ENCODE measurements at regions not wholly inside any gene's neighbourhood (a gene's known extent, or its start where the extent isn't known, plus 50 kb on each side); places are given as distances from the start of the nearest gene placed in this dataset.

DNA sequence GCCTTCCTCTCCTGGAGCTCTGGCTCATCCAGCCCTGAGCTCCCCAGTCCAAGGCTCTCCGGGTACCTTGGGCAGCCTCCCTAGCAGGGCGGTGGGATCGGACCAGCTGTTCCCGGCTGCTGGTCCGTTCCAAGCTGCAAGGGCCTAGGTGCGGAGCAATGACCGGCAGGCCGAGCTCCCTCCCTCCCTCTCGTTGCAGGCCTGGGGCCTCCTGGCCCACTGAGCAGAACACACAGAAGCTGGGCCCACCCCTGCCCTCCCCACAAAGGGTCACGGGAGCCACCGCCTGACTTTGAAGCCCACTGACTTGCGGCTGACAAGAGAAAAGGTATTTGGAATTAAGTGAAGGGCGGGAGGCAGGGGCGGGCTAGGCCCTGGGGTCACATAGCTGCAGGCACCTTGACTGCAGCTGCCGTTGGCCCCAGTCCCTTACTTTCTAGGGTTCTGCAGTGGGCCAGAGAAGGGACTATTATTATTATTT is 104.7 kb upstream of the IER5L start:
- TF ChIP-seq POLR2A (IDR thresholded peaks at IDR 0.05; ENCODE audit: low read length) = no peak
- TF ChIP-seq GATA1 (IDR thresholded peaks at IDR 0.05; ENCODE audit: low read depth, low read length) = no peak
- no peak for DNase-seq

- TF ChIP-seq POLR2A (IDR thresholded peaks at IDR 0.05; ENCODE audit: low read length) (no peak), GATA1 (IDR thresholded peaks at IDR 0.05; ENCODE audit: low read depth, low read length) (no peak)
- DNase-seq = no peak
Observed at GRCh38 chr9:129282272-129282671, 104.2 kb upstream of the IER5L start.

DNA sequence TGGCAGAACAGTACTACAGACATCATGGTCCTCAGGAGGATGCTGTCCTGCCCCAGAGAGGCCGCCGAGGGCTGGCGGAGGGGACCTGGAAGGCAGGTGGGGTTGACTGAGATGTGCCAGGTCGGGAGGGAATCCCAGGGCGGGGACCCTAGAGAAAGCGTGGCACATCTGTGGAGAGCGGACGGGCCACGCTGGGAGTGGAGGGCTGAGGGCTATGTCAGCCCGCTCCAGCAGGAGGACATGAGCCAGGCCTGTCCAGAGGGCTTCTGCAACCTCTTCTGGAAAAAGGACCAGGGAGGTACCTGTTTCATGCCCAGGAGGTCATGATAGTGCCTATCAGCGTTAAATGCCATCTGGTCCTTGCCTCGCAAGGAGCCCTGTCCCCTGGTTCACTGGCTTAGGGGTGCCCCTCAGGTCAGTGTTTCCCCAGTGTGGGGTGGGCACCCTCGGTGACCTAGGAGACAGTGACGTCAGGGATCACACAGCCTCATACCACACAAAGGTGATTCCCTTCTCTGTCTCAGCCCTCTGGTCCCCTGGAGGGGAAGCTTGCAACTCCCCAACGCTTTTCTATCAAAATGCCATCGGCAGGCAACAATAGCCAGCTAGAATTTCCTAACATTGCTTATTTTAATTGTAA is 103.6 kb upstream of the IER5L start:
- no peak for TF ChIP-seq POLR2A (IDR thresholded peaks at IDR 0.05; ENCODE audit: low read length)
- DNase-seq = no peak

GRCh38 chr9:129280623-129281271 is 102.7 kb upstream of the IER5L start:
- TF ChIP-seq GATA1 (IDR thresholded peaks at IDR 0.05; ENCODE audit: low read depth, low read length) = no peak
- no peak for TF ChIP-seq POLR2A (IDR thresholded peaks at IDR 0.05; ENCODE audit: low read length)
- DNase-seq = no peak

DNA sequence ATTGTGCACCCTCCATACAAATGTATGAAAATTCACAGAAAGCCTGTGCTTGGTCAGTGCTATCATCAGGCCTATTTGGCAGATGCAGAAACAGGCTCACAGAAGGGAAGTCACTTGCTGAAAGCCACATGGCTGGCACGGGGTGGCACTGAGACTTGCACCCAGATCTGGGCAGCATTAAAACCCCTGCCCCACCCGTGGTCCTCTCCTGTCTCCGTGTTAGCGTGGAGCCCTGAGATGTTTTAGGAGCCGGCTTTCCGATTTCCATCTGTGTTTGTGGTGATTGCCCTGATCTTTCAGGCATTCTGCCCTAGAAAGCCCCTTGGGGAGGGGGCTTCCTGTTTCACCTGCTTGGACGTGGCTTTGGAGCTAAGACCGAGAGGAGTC is 102.2 kb upstream of the IER5L start:
- no peak for DNase-seq
- TF ChIP-seq POLR2A (IDR thresholded peaks at IDR 0.05; ENCODE audit: low read length) = no peak
- no peak for TF ChIP-seq GATA1 (IDR thresholded peaks at IDR 0.05; ENCODE audit: low read depth, low read length)

- no peak for DNase-seq
Observed at GRCh38 chr9:129278391-129279237, 100.6 kb upstream of the IER5L start.

GRCh38 chr9:129276486-129277230 is 98.6 kb upstream of the IER5L start:
- no peak for TF ChIP-seq POLR2A (IDR thresholded peaks at IDR 0.05; ENCODE audit: low read length)
- TF ChIP-seq GATA1 (IDR thresholded peaks at IDR 0.05; ENCODE audit: low read depth, low read length) = no peak

More at GRCh38 chr9:129278391-129279237, 100.6 kb upstream of the IER5L start:
- TF ChIP-seq POLR2A (IDR thresholded peaks at IDR 0.05; ENCODE audit: low read length) (no peak), GATA1 (IDR thresholded peaks at IDR 0.05; ENCODE audit: low read depth, low read length) (no peak)

DNA sequence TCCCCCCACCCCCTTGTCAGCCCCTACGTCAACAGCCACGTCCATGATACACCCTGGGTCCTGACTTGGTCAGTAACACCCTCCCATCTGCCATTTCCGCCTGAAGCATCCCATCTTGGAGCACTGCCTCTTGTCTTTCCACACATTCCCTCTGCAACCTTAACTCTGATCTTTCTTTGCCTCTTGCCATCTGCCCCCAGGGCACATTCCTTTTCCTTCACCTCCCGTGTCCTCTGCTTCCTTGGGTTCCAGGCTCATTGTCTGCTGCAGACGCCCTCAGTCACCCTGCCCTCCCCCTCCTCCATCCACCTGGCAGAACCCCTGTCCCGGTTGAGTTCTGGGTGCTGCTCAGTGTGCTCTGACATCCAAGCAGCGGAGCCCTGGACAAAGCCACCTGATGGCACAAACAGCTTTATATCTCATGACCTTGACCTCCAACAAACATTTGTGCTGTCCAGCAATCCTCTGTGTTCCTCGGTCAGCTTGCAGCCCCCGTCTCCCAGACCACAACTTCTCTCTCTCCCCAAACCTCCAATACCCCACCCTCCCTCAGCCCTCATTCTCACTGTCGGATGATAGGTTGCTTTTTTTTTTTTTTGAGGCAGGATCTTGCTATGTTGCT is 97.7 kb upstream of the IER5L start:
- no peak for DNase-seq
- TF ChIP-seq POLR2A (IDR thresholded peaks at IDR 0.05; ENCODE audit: low read length) = no peak

More at GRCh38 chr9:129276486-129277230, 98.6 kb upstream of the IER5L start:
- DNase-seq = no peak

DNA sequence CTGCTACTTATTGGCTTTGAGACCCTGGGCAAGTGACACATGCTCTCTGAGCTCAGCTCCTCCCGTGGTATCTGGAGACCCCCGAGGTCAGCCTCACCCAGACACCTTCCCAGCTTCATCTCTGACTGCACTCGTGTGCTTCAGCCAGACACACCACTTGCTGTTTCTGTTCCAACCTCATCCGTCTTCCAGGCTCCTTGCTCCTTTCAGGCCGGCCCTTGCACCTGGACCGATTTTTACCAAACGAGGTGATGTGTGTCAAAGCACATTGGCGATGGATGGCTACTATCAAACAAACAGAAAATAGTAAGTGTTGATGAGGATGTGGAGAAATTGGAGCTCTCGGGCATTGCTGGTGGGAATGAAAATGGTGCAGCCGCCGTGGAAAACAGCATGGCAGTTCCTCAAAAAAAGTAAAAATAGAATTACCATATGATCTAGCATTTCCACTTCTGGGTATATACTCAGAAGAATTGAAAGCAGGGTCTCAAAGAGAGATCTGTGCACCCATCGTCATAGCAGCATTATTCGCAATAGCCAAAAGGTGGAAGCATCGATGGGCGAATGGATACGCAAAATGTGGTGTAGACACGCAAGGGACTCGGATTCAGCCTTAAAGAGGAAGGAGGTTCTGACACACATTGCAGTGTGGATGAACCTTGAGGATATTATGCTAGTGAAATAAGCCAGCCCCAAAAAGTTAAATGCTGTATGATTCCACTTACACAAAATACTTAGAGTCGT is 96.1 kb upstream of the IER5L start:
- no peak for TF ChIP-seq GATA1 (IDR thresholded peaks at IDR 0.05; ENCODE audit: low read depth, low read length)
- TF ChIP-seq POLR2A (IDR thresholded peaks at IDR 0.05; ENCODE audit: low read length) = no peak
- DNase-seq = no peak

DNA sequence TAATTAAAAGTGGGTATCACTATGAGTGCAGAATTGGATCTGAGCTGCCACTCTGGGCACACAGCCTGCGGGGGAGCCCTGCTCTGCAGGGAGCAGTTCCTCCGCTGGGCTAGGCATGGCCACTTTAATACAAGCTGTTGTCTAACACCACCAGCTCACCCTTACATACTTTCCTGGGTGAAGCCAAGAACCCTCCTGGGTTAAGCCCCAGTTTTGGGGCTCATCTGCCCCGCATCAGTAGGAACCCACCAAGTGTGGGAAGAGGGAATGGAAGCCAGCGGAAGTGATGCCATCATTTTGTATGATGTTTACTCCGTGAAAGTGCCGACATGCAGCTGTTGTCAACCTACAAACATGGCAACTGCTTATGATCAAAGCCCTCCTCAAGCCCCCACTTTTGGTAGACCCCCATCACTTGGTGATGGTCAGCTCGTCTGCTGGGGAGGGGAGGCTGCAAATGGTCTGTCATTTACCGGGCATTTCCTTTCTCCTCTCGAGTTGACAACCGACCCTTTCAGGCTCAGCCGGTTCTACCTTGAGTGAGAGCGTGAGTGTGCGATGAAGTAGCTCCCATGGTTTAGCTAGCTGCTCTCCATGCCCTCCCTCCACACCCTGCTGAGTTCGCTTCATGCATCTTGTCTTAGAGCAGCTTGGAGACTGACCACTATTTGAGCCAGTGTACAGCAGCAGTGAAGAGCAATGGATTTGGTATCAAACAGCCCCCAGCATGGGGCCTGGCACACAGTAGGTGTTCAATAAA is 95.3 kb upstream of the IER5L start:
- DNase-seq = no peak
- TF ChIP-seq POLR2A (IDR thresholded peaks at IDR 0.05; ENCODE audit: low read length) (no peak), GATA1 (IDR thresholded peaks at IDR 0.05; ENCODE audit: low read depth, low read length) (no peak)

- DNase-seq = no peak
- no peak for TF ChIP-seq GATA1 (IDR thresholded peaks at IDR 0.05; ENCODE audit: low read depth, low read length)
- no peak for TF ChIP-seq POLR2A (IDR thresholded peaks at IDR 0.05; ENCODE audit: low read length)
Observed at GRCh38 chr9:129272348-129273025, 94.4 kb upstream of the IER5L start.

All from erythroblast (primary cell).